NCI-H1694 (cell line): ENCODE measurements at regions not wholly inside any gene's neighbourhood (a gene's known extent, or its start where the extent isn't known, plus 50 kb on each side); places are given as distances from the start of the nearest gene placed in this dataset.

Experiments
- DNase-seq: peaks from one replicate; lab custom pipeline; 2025; lab: John Stamatoyannopoulos, UW

GRCh38 chr13:90533866-90534265 lies 813.6 kb upstream of the MIR17HG start:
- DNase-seq, result no peak

- no peak for DNase-seq
Observed at GRCh38 chr13:90534617-90535370, 812.7 kb upstream of the MIR17HG start.

DNA sequence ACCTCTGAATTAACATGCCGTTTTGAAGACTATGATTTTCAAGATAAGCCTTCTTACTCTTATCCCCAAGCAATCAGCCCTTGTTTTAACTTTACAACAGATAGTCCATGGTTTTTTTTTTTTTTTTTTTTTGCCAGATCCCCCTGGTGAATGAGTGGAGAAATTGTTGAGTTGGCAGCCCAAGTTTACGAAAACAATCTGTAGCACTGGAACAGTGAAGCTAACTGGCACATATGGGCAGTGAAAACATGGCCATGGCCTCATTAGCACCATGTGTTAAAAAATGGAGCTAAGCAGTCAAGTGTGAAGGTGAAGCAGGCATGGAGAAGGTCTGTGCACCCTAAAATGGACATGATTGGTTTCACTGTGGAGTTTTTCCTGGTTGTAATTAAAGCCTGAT lies 812.1 kb upstream of the MIR17HG start:
- DNase-seq, result no peak

DNA sequence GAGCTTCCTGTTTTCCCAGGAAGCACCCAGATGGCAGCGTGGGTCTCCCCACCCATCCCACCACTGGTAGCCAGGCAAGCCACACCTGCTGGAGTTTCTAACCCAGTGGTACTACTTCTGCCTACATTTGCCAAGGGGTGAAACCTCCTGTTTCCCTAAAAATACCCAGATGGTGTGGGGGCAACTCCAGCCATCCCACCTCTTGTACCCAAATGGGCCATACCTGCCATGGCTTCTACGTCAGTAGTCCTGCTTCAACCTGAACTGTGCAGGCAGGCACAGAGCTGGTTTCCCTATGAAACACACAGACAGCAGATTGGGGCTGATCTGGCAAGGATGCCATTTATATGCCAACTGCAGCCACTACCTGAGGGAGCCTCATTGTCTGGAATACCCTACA lies 809.4 kb upstream of the MIR17HG start:
- no peak for DNase-seq

DNA sequence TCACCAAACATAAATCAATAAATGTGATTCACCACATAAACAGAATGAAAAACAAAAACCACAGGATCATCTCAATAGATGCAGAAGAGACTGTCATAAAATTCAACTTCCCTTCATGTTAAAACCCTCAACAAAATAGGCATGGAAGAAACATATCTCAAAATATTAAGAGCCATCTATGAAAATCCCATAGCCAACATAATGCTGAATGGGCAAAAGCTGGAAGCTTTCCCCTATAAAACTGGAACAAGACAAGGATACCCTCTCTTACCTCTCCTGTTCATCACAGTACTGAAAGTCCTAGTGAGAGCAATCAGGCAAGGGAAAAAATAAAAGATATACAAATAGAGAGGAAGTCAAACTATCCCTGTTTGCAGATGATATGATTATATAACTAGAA lies 806.1 kb upstream of the MIR17HG start:
- no peak for DNase-seq

GRCh38 chr13:90542959-90543505 lies 804.5 kb upstream of the MIR17HG start:
- no peak for DNase-seq

- no peak for DNase-seq
Observed at GRCh38 chr13:90545070-90545840, 802.2 kb upstream of the MIR17HG start.

DNA sequence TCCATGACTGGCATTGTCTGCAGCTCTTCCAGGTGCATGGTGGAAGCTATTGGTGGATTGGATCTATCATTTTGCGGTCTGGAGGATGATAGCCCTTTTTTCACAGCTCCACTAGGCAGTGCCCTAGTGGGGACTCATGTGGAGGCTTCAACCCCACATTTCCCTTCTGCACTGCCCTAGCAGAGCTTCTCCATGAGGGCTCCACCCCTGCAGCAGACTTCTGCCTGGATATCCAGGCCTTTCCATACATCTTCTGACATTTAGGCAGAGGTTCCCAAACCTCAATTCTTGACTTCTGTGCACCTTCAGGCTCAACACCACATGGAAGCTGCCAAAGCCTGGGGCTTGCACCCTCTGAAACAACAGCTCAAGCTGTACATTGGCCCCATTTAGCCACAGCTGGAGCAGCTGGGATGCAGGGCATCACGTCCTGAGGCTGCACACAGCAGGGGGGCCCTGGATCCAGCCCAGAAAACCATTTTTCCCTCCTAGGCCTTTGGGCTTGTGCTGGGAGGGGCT lies 800.2 kb upstream of the MIR17HG start:
- DNase-seq, result no peak

GRCh38 chr13:90551253-90551652 lies 796.2 kb upstream of the MIR17HG start:
- no peak for DNase-seq

DNA sequence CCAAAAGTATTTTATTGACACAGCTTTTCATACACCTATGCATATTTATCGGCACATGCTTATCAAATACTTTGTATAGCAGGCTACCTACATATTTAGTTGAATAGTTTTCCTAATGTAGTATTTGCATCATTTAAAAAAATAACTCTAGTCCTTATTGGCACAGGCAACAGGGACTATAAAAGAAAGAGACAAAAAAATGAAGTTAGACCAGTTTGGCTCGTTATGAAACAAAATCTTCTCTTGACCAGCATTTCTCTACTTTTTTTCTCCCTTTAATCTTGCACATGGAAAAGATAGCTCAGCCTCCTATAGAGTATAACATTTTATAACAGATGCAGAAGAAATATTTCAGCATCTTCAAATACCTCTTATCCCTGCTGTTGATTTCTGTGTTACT lies 794.8 kb upstream of the MIR17HG start:
- no peak for DNase-seq

DNA sequence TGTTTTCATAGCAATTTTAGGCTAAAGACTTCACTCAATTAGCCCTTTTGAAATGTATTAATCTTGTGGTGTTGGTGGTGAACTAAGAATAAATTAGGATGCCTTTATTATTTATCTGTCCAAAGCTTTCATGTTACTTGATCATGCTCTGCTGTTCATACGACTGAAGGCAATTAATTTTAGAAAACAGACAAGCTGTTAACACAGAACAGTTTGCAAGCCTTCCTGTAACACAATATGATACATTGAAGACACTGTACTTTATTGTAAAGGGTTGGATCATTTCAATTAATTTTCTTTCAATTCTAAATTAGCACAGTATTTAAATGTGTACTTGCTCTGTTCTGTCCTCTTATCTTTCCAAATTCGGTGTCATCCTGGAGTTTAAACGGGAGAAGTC lies 794.3 kb upstream of the MIR17HG start:
- no peak for DNase-seq

GRCh38 chr13:90557626-90558025 lies 789.9 kb upstream of the MIR17HG start:
- DNase-seq, result no peak

DNA sequence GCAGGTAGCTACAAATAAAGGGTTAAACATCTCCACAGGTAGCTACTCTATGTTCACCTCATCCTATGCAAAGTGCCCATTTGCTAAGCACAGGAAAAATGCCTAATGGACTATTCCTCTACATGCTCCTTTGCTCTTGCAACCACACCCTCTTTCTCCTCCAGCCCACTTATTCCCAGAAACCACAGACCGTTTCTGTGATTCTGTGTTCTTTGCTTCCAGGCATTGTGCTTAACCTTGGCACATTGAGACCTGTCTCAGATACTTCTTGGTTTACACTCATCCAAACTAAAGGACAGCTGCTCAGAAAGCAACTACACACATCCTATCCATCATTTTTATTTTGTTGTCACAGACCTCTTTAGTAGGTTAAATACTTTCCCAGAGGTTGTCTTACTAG lies 785.0 kb upstream of the MIR17HG start:
- DNase-seq, result no peak

- no peak for DNase-seq
Observed at GRCh38 chr13:90564096-90564495, 783.4 kb upstream of the MIR17HG start.

DNA sequence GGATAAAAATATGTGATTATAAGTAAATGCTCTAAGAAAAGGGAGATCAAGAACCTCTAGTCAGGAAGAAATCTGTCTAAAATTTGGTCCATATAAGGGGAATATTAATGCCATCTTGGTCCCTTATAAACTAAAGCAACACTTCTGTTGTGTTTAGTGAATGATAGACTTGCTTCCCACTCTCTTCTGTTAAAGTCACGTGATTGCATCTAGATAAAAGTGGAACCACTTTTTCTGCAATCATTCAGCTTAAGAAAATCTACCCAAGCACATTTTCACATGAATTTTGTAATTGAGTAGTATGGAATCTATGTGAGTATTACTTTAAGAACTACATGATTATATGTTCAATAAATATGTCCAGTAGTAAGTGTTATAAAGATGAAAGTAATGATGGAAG lies 782.9 kb upstream of the MIR17HG start:
- no peak for DNase-seq

DNA sequence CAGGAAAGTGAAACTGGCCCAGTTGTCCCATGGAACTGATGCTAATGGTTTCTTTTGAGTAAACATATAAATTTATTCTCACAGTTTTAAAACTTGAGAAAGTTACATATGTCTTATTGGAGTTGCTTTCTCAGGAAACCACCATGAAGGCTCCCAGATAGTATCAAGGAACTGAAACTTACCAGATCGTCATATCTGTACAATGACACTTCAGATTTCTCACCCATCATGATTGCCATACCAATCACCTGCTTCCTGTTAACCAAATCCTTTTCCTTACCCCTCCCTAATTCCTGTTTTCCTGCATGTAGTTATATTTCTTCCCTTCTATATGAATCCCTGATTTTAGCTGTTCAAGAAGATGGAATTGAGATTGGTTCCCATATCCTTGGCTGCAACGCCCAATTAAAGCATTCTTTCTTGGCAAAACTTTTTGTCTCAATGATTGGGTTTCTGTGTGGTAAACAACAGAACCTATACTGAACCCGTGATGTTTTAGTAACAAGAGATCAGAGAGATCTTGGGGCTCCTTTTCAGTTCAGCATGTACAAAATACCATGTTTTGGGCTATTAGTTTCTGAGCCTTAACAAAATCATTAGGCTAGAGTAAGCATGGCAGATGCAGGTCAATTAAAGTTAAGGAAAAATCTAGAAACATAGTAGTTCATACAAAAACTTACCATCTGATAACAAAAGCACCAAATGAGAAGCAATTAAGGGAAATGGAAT lies 781.3 kb upstream of the MIR17HG start:
- no peak for DNase-seq

DNA sequence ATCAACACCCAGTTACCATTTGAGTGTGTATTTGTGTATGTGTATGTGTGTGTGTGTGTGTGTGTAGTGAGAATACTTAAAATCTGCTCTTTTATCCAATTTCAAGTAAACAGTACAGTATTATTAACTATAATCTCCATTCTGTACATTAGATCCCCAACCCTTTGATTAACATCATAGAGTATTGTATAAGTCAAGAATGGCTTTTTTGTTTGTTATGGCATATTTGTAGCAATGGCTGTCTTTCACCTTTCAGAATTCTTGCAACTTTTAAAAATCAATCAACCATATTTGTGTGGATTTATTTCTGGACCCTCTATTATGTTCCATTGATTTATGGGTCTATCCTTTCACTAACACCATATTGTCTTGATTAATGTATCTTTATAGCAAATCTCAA lies 779.3 kb upstream of the MIR17HG start:
- no peak for DNase-seq

DNA sequence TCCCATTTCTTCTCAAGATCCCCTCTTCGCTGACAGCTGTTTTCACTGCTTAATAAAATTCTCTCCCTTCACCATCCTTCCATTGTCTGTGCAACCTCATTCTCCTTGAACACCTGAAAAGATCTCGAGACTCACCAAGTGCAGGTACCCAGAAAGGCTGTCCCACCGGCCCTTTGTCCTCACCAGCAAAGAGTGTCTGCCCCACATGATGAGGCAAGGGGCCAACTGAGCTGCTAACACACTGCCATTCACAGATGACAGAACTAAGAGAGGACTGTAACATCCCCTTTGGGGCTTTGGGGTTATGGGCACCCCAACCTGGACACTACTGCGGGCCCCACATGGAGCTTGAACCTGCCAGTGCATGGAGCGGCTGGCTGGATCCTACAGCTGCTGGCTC lies 771.4 kb upstream of the MIR17HG start:
- no peak for DNase-seq

GRCh38 chr13:90577726-90578125 lies 769.8 kb upstream of the MIR17HG start:
- DNase-seq, result no peak

GRCh38 chr13:90585392-90585791 lies 762.1 kb upstream of the MIR17HG start:
- DNase-seq, result no peak

DNA sequence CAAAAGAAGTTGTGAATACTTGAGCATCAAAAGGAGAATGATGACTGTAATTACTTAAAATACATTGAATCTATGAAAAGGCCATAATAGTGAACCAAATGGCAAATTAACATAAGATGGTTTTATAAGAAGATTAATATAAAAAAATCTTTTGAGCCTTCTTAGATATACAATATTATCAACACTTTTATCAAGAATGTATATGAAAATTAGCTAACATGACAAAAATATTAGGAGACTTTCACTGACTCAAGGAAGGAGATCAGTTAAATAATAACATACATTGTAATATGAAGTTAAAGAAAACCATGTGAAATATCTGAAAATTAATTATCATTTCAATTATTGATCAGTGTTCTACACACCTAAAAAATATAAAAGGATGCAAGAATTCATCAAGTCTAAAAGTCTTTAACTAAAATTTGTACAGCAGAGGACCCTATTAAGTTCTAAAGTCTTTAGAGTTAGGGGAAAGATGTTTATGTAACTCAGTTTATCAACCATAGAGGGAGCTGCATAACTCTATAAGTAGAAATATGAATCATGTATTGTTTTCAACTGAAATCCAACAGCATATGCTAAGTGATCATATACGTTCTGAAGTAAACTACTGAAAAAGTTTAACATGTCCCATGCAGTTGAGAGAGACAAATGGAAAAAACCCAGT lies 756.1 kb upstream of the MIR17HG start:
- DNase-seq, result no peak

- DNase-seq, result no peak
Observed at GRCh38 chr13:90591927-90592268, 755.6 kb upstream of the MIR17HG start.
